AG20443 (cell line): ENCODE measurements at regions not wholly inside any gene's neighbourhood (a gene's known extent, or its start where the extent isn't known, plus 50 kb on each side); places are given as distances from the start of the nearest gene placed in this dataset.
"Not testable (repeated sequence)": the region's sequence is repeated elsewhere in the genome, so short reads cannot be mapped to it uniquely, and the experiment has no call there.

ENCODE experiments used
- DNase-seq: peaks from one replicate; pipeline ENCODE4 v3.0.0; 2012; ENCODE audit warnings: low spot score, mixed read lengths

DNA sequence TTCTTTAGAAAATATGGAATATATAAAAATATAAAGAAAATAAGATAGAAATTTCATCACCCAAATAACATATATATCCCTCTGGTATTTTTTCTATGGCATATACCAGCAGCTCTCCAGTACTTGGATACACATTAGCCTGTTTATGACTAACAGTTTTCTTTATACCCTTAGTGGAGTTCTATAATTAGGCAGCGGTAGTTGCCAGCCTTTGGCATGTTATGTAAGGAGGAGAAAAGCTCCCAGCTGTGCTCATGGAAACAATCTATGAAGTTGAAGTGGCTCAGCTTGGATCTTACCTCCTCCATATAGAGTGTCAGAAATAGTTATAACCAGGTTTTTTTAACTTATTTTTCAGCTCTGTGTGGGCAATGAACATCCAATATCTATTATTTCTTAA, 1636.8 kb downstream of the AMY1C start:
- DNase-seq: no peak

GRCh38 chr1:105396001-105396400, 1646.3 kb downstream of the AMY1C start:
- no peak for DNase-seq

DNA sequence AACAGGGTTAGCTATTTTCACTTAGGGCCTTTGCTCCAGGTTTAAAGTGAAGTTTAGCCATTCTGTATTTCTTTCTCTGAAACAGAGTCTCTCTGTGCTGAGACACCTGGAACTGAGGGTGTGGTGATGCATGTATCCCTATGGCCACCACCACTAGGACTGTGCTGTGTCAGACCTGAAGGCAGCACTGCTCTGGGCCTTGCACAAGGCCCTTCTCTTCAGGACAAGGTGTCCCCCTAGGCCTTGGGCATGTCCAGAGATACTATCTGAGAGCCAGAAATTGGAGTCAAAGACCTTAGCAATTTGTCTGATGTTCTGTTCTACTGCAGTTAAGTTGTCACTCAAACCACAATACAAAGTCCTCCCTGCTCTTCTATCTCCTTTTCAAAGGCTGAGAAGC, 1649.2 kb downstream of the AMY1C start:
- DNase-seq: no peak

DNA sequence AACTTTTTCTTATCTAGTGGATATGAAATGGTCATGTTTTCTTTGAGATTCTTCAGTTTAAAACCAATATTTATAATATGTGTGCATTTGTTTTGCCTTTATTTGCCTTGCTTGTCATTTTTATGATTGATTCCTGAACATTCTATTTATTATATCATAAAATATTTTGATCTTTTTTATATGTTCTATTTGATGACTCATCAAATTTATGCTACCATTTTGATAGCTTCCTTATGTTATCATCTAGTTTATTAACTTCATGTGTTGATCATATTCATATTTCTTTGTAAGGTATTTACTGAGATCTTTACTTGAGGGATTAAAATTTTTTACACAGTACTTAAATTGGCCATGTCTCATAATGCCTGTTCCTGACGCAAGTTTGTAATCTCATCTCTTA, 1650.0 kb downstream of the AMY1C start:
- no peak for DNase-seq

- DNase-seq: no peak
Observed at GRCh38 chr1:105416261-105416660, 1640.2 kb upstream of the PRMT6 start.

DNA sequence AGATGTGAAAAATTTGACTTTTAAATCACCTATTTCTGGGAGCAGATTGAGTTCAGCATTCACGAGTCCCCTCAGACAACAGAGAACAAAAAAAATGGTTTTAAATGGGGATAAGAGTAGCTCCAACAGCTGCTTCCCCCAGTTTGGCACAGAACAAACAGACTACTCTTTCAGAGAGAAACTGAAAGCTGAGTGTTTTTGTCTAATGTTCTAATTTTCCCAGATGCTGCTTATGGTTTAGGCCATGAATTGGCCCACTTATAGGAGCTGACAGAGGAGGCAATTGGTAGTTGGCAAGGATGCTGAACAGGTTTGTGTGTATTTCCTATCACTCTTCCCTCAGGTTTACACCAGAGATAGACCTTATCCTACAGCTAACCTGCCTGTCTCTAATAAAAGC, 1637.4 kb upstream of the PRMT6 start:
- DNase-seq: no peak

- no peak for DNase-seq
Observed at GRCh38 chr1:105427543-105427942, 1628.9 kb upstream of the PRMT6 start.

GRCh38 chr1:105436589-105437259, 1619.8 kb upstream of the PRMT6 start:
- no peak for DNase-seq

GRCh38 chr1:105437847-105438246, 1618.6 kb upstream of the PRMT6 start:
- no peak for DNase-seq

- no peak for DNase-seq
Observed at GRCh38 chr1:105442901-105443300, 1613.6 kb upstream of the PRMT6 start.

DNA sequence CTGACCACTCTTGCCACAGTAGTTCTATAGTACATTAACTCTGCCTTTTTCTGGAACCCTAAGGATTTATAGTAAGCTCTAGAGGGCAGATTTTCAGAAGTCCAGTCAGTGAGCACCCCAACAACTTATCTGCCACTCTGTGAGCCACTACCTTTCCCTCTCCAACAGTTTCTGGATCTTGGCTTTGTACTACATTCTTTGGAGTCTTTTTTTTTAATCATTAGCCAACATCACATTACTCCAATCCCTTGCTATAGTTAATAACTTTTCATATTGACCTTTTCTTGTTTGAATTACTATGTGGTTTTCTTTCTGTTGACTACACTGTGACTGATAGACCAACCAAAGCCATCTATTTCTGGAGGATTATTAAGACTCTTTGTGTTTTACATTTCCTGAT, 1596.7 kb upstream of the PRMT6 start:
- DNase-seq: no peak

- no peak for DNase-seq
Observed at GRCh38 chr1:105462308-105462707, 1594.2 kb upstream of the PRMT6 start.

- no peak for DNase-seq
Observed at GRCh38 chr1:105467549-105467948, 1588.9 kb upstream of the PRMT6 start.

DNA sequence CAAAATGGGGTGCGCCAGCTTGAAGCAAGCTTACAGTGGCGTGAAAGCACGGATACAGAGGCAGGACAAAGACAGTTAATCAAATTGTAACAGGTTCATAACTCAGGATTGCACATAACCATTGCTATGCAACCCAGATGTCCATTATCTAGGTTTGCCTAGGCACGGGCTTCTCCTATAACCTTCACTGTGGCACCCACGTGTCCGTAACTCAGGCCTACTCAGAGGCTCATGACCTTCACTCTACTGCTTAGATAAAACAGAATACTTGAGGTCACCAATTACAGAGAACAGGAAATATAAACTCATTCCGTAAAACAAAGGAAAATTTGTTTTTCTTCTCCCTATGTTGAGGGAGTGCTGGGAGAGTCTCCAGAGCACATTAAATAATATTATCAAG, 1585.9 kb upstream of the PRMT6 start:
- not testable (repeated sequence) for DNase-seq

- peak; percentile 5 for DNase-seq
Observed at GRCh38 chr1:105483436-105483835, 1573.0 kb upstream of the PRMT6 start.

DNA sequence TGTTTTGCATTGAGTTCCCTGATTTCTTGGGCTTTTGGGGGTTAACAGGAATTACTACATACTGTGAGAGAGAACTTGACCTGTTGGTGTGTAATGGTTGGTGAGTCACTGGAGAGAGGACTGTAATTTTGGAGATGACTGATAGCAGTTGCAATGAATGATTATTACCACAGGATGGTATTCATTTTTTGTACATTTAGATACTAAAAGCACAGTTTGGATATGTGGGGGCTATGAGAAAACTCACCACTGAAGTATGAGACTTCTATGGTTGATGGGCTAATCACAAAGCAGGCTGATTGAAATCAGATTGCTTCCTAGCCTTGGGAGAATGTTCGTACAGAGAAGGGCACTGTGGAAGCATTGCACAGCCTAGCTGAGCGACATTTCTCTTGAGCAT, 1571.3 kb upstream of the PRMT6 start:
- DNase-seq: peak; percentile 35

- no peak for DNase-seq
Observed at GRCh38 chr1:105492921-105493320, 1563.6 kb upstream of the PRMT6 start.

GRCh38 chr1:105516068-105516467, 1540.4 kb upstream of the PRMT6 start:
- no peak for DNase-seq

GRCh38 chr1:105533996-105534395, 1522.5 kb upstream of the PRMT6 start:
- DNase-seq: no peak

- DNase-seq: no peak
Observed at GRCh38 chr1:105544475-105544874, 1512.0 kb upstream of the PRMT6 start.

DNA sequence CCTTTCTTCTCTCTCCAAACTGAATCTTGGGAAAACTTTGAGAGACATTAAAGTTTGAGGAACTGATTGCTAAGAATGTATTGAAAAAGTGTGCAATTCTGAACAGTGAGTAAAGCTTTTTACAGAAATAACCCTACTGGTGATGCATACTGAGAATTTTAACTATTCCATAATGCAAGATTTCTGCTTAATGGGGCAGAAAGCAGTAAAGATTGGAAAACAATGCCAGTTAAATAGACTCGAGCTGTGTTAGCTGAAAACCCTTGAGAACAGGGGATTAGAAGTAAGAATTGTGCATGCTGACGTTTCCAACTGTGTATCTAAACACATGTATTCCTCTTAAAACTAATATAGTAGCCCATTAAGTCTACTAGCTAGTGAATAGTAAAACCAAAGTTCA, 1500.2 kb upstream of the PRMT6 start:
- no peak for DNase-seq

DNA sequence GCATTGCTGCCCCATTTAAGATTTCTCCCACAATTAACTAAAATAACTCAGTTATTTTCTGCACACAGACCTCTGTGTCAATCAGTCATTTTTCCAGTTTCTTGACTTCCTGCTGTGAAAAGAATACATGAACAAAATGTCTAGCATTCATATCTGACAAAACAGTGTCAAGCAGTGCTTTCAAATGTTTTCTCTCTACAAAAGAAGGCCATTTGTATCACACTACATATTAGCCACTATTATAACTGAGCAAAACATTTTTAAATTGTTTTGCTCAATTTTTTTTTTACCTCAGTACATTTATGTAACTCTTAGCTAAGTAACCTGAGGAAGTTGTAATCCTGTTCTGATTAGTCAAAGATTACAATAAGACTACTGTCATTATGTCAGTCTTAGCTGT, 1498.5 kb upstream of the PRMT6 start:
- no peak for DNase-seq

DNA sequence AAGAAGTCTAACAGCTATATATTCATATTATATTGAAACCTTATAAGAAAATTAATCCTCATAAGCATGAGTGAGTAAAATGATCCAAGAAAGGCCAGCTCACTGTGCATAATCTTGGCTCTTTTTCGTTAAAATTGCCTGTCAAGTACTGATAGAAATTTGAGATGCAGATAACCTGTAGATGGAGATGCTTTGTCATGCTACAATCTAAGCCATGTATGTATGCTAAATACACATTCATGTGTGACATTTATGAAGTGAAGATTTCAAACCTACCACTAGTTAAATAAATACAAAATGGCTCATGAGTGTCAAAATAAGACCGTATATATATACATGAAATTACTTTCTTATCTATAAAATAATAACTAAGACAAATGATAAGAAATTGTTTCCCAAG, 1491.5 kb upstream of the PRMT6 start:
- DNase-seq: no peak

- no peak for DNase-seq
Observed at GRCh38 chr1:105585791-105586190, 1470.7 kb upstream of the PRMT6 start.

- DNase-seq: no peak
Observed at GRCh38 chr1:105591681-105592080, 1464.8 kb upstream of the PRMT6 start.
